HG03432 (cell line): ENCODE measurements at regions not wholly inside any gene's neighbourhood (a gene's known extent, or its start where the extent isn't known, plus 50 kb on each side); places are given as distances from the start of the nearest gene placed in this dataset.

Experiments used
- ATAC-seq: cut with Tn5 transposase; IDR thresholded peaks from one replicate; pipeline ENCODE4 v1.9.1; 2021; ENCODE audit warnings: mild to moderate bottlenecking, moderate library complexity; ENCODE audit not compliant: unreplicated experiment

- no peak for ATAC-seq
Measured at GRCh38 chr21:17987382-17988101, 168.4 kb upstream of the C21orf91 start.

GRCh38 chr21:17981060-17981740, 162.0 kb upstream of the C21orf91 start:
- ATAC-seq, result no peak

- ATAC-seq, result no peak
Measured at GRCh38 chr21:17979763-17980162, 160.6 kb upstream of the C21orf91 start.

GRCh38 chr21:17978895-17979294, 159.7 kb upstream of the C21orf91 start:
- ATAC-seq, result no peak

GRCh38 chr21:17976691-17977090, 157.5 kb upstream of the C21orf91 start:
- no peak for ATAC-seq

- ATAC-seq, result no peak
Measured at GRCh38 chr21:17976139-17976538, 157.0 kb upstream of the C21orf91 start.

- no peak for ATAC-seq
Measured at GRCh38 chr21:17967319-17967718, 148.2 kb upstream of the C21orf91 start.

GRCh38 chr21:17964716-17965115, 145.6 kb upstream of the C21orf91 start:
- no peak for ATAC-seq

GRCh38 chr21:17964199-17964598, 145.0 kb upstream of the C21orf91 start:
- no peak for ATAC-seq

GRCh38 chr21:17950591-17950990, 131.4 kb upstream of the C21orf91 start:
- no peak for ATAC-seq

GRCh38 chr21:17949421-17949820, 130.3 kb upstream of the C21orf91 start:
- ATAC-seq, result no peak

GRCh38 chr21:17947531-17947930, 128.4 kb upstream of the C21orf91 start:
- ATAC-seq, result no peak

- ATAC-seq, result peak; percentile 72
Measured at GRCh38 chr21:17931080-17931479, 111.9 kb upstream of the C21orf91 start.

GRCh38 chr21:17930093-17930492, 110.9 kb upstream of the C21orf91 start:
- no peak for ATAC-seq

- ATAC-seq, result no peak
Measured at GRCh38 chr21:17929510-17929909, 110.4 kb upstream of the C21orf91 start.

- ATAC-seq, result no peak
Measured at GRCh38 chr21:17925899-17926298, 106.7 kb upstream of the C21orf91 start.

- peak; percentile 97 for ATAC-seq
Measured at GRCh38 chr21:17925000-17925610, 105.9 kb upstream of the C21orf91 start.

- ATAC-seq, result no peak
Measured at GRCh38 chr21:17921579-17922530, 102.7 kb upstream of the C21orf91 start.

- no peak for ATAC-seq
Measured at GRCh38 chr21:17915976-17916375, 96.8 kb upstream of the C21orf91 start.

- no peak for ATAC-seq
Measured at GRCh38 chr21:17911628-17912027, 92.5 kb upstream of the C21orf91 start.
